ENCODE measurements at regions not wholly inside any gene's neighbourhood (a gene's known extent, or its start where the extent isn't known, plus 50 kb on each side); places are given as distances from the start of the nearest gene placed in this dataset.
"Not testable (repeated sequence)": the region's sequence is repeated elsewhere in the genome, so short reads cannot be mapped to it uniquely, and the experiment has no call there.

- RAD21 ChIA-PET (ENCODE audit: low non-redundant PET in 1 of 2, low total read pairs in 2 of 2, uncharacterized antibody in 2 of 2, unreplicated experiment in 2 of 2), result no interaction called here
- Histone ChIP-seq H3K4me2 (ENCODE audit: low read length) (no peak overlapping the region), H3K79me2 (ENCODE audit: insufficient read depth, low read length) (no peaks in the 10 kb centered on the region), H3K4me1 (ENCODE audit: control insufficient read depth in 1 of 2, insufficient read depth in 2 of 2, low read length in 2 of 2) (no peaks in the 10 kb centered on the region), H3K9me2 (ENCODE audit: insufficient read depth) (no peaks in the 10 kb centered on the region), H3K9ac (ENCODE audit: low read length) (no peak overlapping the region), H3K4me3 (replicated peaks in 1 of 2; ENCODE audit: low read depth in 1 of 2, low read length in 2 of 2) (no peak overlapping the region), H3K9me3 (ENCODE audit: control insufficient read depth in 1 of 2, insufficient read depth in 1 of 2, low read depth in 1 of 2, low read length in 2 of 2) (no peaks in the 10 kb centered on the region), H3K27ac (ENCODE audit: low read depth, low read length) (no peak overlapping the region), H4K20me1 (ENCODE audit: insufficient read depth) (no peaks in the 10 kb centered on the region), H2AFZ (ENCODE audit: low read depth, low read length, poor library complexity, severe bottlenecking) (no peak overlapping the region), H3K27me3 (ENCODE audit: insufficient read depth, low read length) (no peaks in the 10 kb centered on the region), H3K36me3 (ENCODE audit: control insufficient read depth in 1 of 2, insufficient read depth in 2 of 2, low read length in 2 of 2) (no peaks in the 10 kb centered on the region)
- CTCF ChIA-PET, result no interaction called here
- TF ChIP-seq, protein P1, sequence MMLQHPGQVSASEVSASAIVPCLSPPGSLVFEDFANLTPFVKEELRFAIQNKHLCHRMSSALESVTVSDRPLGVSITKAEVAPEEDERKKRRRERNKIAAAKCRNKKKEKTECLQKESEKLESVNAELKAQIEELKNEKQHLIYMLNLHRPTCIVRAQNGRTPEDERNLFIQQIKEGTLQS (IDR thresholded peaks at IDR 0.05), result no peak
- no peak for TF ChIP-seq CBX3 (IDR thresholded peaks at IDR 0.05; ENCODE audit: low read depth)
- TF ChIP-seq, protein P2, sequence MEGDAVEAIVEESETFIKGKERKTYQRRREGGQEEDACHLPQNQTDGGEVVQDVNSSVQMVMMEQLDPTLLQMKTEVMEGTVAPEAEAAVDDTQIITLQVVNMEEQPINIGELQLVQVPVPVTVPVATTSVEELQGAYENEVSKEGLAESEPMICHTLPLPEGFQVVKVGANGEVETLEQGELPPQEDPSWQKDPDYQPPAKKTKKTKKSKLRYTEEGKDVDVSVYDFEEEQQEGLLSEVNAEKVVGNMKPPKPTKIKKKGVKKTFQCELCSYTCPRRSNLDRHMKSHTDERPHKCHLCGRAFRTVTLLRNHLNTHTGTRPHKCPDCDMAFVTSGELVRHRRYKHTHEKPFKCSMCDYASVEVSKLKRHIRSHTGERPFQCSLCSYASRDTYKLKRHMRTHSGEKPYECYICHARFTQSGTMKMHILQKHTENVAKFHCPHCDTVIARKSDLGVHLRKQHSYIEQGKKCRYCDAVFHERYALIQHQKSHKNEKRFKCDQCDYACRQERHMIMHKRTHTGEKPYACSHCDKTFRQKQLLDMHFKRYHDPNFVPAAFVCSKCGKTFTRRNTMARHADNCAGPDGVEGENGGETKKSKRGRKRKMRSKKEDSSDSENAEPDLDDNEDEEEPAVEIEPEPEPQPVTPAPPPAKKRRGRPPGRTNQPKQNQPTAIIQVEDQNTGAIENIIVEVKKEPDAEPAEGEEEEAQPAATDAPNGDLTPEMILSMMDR (IDR thresholded peaks at IDR 0.05 in 2 of 3, conservative IDR thresholded peaks at IDR 0.05 in 1 of 3; ENCODE audit: borderline replicate concordance in 1 of 3, insufficient read depth in 1 of 3, low read depth in 2 of 3, low read length in 2 of 3), result no peak
- DNase-seq (ENCODE audit: low read depth, low spot score) (no peak), ATAC-seq (no peak)
- POLR2A ChIA-PET, result no interaction called here
- no TSS peak for BruUV-seq (replicated peaks)
- intact Hi-C loops (cut with micrococcal nuclease), result no loop called here
Measured at GRCh38 chr9:32200896-32201295, 183.5 kb upstream of the ACO1 start.

GRCh38 chr9:32209164-32209563 lies 175.3 kb upstream of the ACO1 start:
- POLR2A ChIA-PET; H3K79me2 ChIP-seq (ENCODE audit: insufficient read depth, low read length); H3K4me2 ChIP-seq (ENCODE audit: low read length); H3K4me1 ChIP-seq (ENCODE audit: control insufficient read depth in 1 of 2, insufficient read depth in 2 of 2, low read length in 2 of 2); H3K4me3 ChIP-seq (replicated peaks in 1 of 2; ENCODE audit: low read depth in 1 of 2, low read length in 2 of 2); RAD21 ChIA-PET (ENCODE audit: low non-redundant PET in 1 of 2, low total read pairs in 2 of 2, uncharacterized antibody in 2 of 2, unreplicated experiment in 2 of 2); BruUV-seq (replicated peaks); H3K27ac ChIP-seq (ENCODE audit: low read depth, low read length); H3K9me3 ChIP-seq (ENCODE audit: control insufficient read depth in 1 of 2, insufficient read depth in 1 of 2, low read depth in 1 of 2, low read length in 2 of 2); H3K27me3 ChIP-seq (ENCODE audit: insufficient read depth, low read length); H4K20me1 ChIP-seq (ENCODE audit: insufficient read depth); H3K9ac ChIP-seq (ENCODE audit: low read length); H3K9me2 ChIP-seq (ENCODE audit: insufficient read depth); H2AFZ ChIP-seq (ENCODE audit: low read depth, low read length, poor library complexity, severe bottlenecking); H3K36me3 ChIP-seq (ENCODE audit: control insufficient read depth in 1 of 2, insufficient read depth in 2 of 2, low read length in 2 of 2); CTCF ChIA-PET; intact Hi-C loops (cut with micrococcal nuclease); ATAC-seq; DNase-seq (ENCODE audit: low read depth, low spot score): not testable (repeated sequence)
